GM21447 (cell line): ENCODE measurements at regions not wholly inside any gene's neighbourhood (a gene's known extent, or its start where the extent isn't known, plus 50 kb on each side); places are given as distances from the start of the nearest gene placed in this dataset.

Source experiments
- ATAC-seq: cut with Tn5 transposase; IDR thresholded peaks from one replicate; pipeline ENCODE4 v1.9.1; 2021; ENCODE audit not compliant: unreplicated experiment

DNA sequence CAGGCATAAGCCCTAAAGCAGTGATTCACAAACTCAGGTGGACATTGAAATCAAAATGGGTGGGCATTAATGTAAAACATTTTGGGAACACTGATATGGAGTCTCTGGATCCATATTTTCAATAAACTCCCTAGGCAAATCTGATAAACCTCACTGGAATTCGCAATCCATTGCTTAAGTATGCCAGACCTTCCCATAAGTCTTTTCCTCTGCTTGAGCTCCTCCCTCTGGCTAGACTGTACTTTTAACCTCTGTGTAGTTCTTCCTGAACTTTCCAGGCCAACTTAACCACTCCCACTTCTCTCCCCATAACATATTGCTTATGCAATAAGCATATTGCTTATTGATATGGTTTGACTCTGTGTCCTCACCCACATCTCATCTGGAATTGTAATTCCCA, 629.7 kb upstream of the IMPG1 start:
- no peak for ATAC-seq

- ATAC-seq: no peak
Observed at GRCh38 chr6:76701610-76702009, 629.1 kb upstream of the IMPG1 start.

DNA sequence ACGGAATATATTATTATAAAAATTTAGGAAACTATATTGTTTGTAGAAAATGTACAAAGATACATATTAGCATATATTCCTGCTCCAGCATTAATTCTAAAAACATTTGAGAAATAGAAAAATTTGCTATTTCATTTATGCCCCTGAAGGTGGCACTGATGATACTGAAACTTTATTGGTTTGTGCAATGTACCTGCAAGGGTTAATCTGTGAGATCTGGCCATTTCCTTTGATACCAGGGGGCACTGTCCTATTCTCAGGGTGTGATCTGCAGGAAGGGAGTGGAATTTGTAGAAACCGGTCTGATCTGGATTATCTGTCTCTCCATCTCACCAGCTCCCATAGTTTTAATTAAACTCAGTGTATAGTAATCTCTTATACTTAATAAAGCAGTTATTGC, 625.1 kb upstream of the IMPG1 start:
- no peak for ATAC-seq

DNA sequence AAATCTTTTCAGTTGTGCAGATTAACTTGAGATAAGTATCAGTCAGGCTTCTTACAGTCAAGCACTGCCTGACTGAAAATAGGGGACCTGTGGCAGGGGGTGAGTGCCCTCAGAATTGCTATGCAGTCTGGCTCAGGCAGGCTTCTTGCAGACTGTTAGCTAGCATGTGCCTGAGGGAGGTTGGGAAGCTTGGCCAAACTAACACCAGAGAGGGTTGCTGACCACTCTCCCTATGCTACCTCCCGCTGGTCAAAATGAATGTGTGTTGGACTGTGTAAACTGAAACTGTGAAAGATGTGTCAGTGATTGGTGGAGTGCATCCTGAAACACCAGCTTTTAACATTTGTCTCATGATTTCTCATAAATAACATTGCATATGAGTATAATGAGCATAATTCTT, 622.3 kb upstream of the IMPG1 start:
- no peak for ATAC-seq

GRCh38 chr6:76684875-76685274, 612.4 kb upstream of the IMPG1 start:
- ATAC-seq: no peak

GRCh38 chr6:76683985-76684384, 611.5 kb upstream of the IMPG1 start:
- no peak for ATAC-seq

GRCh38 chr6:76682842-76683241, 610.4 kb upstream of the IMPG1 start:
- ATAC-seq: no peak

- ATAC-seq: no peak
Observed at GRCh38 chr6:76681781-76682180, 609.3 kb upstream of the IMPG1 start.

DNA sequence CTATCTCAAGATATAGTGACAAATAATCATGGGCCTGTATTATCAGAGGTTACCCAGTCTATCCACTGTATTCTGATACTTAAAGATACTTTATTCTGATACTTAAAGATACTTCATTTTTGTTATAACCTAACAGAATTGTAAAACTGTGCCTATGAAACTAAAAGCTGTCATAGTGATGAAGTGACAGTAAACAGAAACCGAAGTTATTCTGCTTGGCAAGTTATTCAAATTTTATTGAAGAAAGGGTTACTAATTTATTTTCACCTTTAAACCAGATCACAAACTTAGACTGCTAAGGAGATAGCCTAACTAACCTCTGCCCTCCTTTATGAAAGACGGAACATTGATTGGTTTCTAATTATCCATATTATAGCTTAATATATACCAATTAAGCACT, 604.6 kb upstream of the IMPG1 start:
- no peak for ATAC-seq

DNA sequence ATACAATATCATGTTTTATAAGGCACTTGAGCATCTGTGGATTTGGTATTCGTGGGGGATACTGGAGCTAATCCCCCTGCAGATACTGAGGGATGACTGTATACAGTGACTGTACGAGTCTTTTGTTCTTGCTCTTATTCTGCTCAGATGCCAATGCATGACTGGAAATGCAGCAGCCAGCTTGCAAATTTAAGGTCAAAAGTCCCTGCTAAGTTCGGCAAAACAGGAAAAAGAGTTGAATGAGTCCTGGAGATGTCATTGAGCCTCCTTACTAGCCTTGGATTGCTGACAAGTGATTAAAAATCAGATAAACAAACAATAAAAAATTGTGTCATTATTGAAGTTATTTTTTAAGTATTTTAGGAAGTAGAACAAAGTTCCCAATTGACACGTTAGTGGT, 599.3 kb upstream of the IMPG1 start:
- ATAC-seq: no peak

DNA sequence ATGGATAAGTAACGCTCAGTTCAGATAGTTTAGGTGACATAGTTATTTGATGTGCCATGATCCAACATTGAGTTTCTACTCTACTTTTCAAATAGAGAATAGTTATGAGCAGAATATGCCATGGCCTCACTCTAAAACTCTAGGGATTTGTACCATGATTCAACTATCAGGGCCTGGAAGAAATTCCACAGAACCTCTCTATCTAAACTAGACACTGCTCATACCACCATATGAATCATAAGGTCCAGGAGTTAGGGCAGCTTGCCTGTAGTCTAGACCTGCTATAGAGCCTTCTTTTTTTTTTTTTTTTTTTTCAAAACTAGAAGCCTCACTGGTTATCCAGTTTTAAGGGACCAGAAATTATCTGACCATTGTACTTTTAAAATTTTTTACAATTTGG, 571.8 kb upstream of the IMPG1 start:
- no peak for ATAC-seq

GRCh38 chr6:76639941-76640340, 567.5 kb upstream of the IMPG1 start:
- ATAC-seq: no peak

DNA sequence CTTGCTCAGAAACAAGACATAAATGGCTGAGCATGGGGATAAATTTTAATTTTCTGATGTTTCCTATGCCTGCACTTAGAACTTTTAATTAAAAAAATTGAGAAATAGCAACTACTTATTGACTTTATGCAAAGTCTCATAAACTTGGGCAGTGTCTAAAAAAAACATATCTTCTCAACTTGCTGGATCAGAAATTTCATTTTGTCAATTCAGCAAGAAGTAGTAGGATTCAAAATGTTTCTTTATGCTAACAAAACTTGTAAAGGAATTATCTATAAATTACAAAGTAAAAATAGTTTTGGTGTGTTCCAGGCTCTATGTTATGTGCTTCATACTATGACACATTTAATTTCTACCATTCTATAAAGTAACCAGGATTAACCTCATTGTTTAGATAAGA, 562.2 kb upstream of the IMPG1 start:
- no peak for ATAC-seq

DNA sequence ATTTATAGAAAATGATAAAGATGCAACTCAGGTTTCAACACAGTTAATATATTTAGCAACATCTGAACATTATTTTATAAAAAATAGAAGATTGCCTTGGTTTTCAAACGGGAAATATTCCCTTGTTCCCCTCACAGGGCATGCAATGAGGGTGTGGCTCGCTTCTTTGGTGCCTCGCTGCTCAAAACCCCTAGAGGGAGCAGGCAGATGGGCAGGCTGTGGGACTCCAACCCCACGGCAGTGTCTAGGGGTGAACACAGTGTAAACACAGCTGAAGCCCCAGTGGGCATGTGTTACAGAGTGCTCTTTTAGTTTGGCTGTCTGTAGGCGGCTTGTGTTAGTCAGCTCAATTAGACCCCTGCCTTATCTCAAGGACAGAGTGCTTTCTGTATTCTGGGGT, 560.8 kb upstream of the IMPG1 start:
- ATAC-seq: no peak

GRCh38 chr6:76631622-76632021, 559.2 kb upstream of the IMPG1 start:
- ATAC-seq: no peak

DNA sequence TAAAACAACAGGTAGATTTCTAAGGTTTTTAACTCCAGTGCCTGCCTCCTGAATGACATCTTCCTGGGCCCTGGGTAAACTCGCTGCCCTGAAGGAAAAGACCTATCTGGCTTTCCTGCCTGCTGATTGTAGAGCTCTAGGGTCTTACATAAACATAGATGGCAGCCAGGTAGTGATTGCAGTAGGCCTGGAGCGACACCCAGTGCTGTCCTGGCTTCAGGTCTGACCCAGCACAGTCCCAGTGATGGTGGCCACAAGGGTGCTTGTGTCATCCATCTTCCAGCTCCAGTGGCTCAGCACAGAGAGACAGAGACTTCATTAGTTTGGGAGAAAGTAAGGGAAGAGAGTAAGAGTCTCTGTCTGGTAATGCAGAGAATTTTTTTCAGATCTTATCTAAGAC, 542.9 kb upstream of the IMPG1 start:
- no peak for ATAC-seq

- ATAC-seq: no peak
Observed at GRCh38 chr6:76612954-76613353, 540.5 kb upstream of the IMPG1 start.

GRCh38 chr6:76609160-76609559, 536.7 kb upstream of the IMPG1 start:
- no peak for ATAC-seq

- ATAC-seq: no peak
Observed at GRCh38 chr6:76594109-76594508, 521.6 kb upstream of the IMPG1 start.

DNA sequence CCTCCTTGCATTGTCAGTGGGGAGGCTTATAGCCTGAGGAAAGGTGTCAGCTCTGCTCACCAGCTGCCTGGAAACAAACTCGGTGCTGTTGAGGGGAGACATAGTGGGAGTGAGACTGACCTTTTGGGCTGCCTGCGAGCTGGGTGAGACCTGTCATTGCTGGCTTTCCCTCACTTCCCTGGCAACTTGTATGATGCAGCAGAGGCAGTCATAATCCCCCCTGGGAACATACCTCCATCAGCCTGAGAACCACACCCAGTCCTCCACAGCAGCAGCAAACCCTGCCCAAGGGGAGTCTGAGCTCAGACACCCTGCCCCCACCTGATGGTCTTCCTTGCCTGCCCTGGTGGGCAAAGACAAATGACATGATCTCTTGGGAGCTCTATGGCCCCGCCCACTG, 521.2 kb upstream of the IMPG1 start:
- no peak for ATAC-seq

- no peak for ATAC-seq
Observed at GRCh38 chr6:76592566-76592965, 520.1 kb upstream of the IMPG1 start.

GRCh38 chr6:76587271-76587670, 514.8 kb upstream of the IMPG1 start:
- no peak for ATAC-seq

GRCh38 chr6:76584121-76584520, 511.7 kb upstream of the IMPG1 start:
- no peak for ATAC-seq

- ATAC-seq: no peak
Observed at GRCh38 chr6:76578746-76579145, 506.3 kb upstream of the IMPG1 start.
